ENCODE measurements at regions not wholly inside any gene's neighbourhood (a gene's known extent, or its start where the extent isn't known, plus 50 kb on each side); places are given as distances from the start of the nearest gene placed in this dataset.

GRCh38 chr2:138867341-138867740 is 87.2 kb upstream of the NXPH2 start:
- no peak for FAIRE-seq

GRCh38 chr2:138866797-138867196 is 86.6 kb upstream of the NXPH2 start:
- Histone ChIP-seq H3K9me3 (ENCODE audit: control insufficient read depth, low read depth, low read length) (no peaks in the 10 kb centered on the region), H3K27ac (ENCODE audit: control insufficient read depth, insufficient read depth, low read length) (no peak overlapping the region), H3K36me3 (ENCODE audit: control insufficient read depth in 2 of 2, extremely low read depth in 1 of 2, insufficient read depth in 2 of 2, low read length in 2 of 2) (no peaks in the 10 kb centered on the region), H2AFZ (ENCODE audit: control insufficient read depth, low read length) (no peak overlapping the region), H3K9ac (ENCODE audit: control insufficient read depth, extremely low read depth, insufficient read depth, low read length) (no peak overlapping the region), H3K79me2 (ENCODE audit: control insufficient read depth, insufficient read depth, low read length) (no peaks in the 10 kb centered on the region), H3K27me3 (ENCODE audit: control insufficient read depth, extremely low read depth, insufficient read depth, low read length) (no peaks in the 10 kb centered on the region), H3K9me1 (ENCODE audit: control insufficient read depth, extremely low read depth, insufficient read depth, low read length) (no peaks in the 10 kb centered on the region), H4K20me1 (ENCODE audit: control insufficient read depth, extremely low read depth, insufficient read depth, low read length) (no peaks in the 10 kb centered on the region), H3K4me1 (ENCODE audit: control insufficient read depth, extremely low read depth, insufficient read depth, low read length) (no peaks in the 10 kb centered on the region), H3K4me2 (ENCODE audit: control insufficient read depth, extremely low read depth, insufficient read depth, low read depth, low read length) (no peak overlapping the region), H3K4me3 (ENCODE audit: control insufficient read depth in 2 of 3, extremely low read depth in 1 of 3, insufficient read depth in 2 of 3, low read depth in 1 of 3, low read length in 3 of 3) (no peak overlapping the region)
- TF ChIP-seq, protein P1, sequence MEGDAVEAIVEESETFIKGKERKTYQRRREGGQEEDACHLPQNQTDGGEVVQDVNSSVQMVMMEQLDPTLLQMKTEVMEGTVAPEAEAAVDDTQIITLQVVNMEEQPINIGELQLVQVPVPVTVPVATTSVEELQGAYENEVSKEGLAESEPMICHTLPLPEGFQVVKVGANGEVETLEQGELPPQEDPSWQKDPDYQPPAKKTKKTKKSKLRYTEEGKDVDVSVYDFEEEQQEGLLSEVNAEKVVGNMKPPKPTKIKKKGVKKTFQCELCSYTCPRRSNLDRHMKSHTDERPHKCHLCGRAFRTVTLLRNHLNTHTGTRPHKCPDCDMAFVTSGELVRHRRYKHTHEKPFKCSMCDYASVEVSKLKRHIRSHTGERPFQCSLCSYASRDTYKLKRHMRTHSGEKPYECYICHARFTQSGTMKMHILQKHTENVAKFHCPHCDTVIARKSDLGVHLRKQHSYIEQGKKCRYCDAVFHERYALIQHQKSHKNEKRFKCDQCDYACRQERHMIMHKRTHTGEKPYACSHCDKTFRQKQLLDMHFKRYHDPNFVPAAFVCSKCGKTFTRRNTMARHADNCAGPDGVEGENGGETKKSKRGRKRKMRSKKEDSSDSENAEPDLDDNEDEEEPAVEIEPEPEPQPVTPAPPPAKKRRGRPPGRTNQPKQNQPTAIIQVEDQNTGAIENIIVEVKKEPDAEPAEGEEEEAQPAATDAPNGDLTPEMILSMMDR (optimal IDR thresholded peaks at IDR 0.05 in 1 of 3, IDR thresholded peaks at IDR 0.05 in 1 of 3, conservative IDR thresholded peaks at IDR 0.05 in 1 of 3; ENCODE audit: extremely low read depth in 1 of 3, insufficient read depth in 2 of 3, low read length in 3 of 3): no peak
- TF ChIP-seq EZH2 (IDR thresholded peaks at IDR 0.05; ENCODE audit: low read length): no peak
- dilution Hi-C loops (cut with MboI; ENCODE audit: extremely low pct_ligation_motif_present, low sequenced_read_pairs): no loop called here
- no peak for DNase-seq (ENCODE audit: low read depth, low spot score)
- FAIRE-seq: no peak

More at GRCh38 chr2:138867341-138867740, 87.2 kb upstream of the NXPH2 start:
- no peaks in the 10 kb centered on the region for H3K36me3 ChIP-seq (ENCODE audit: control insufficient read depth in 2 of 2, extremely low read depth in 1 of 2, insufficient read depth in 2 of 2, low read length in 2 of 2)
- dilution Hi-C loops (cut with MboI; ENCODE audit: extremely low pct_ligation_motif_present, low sequenced_read_pairs): no loop called here
- H4K20me1 ChIP-seq (ENCODE audit: control insufficient read depth, extremely low read depth, insufficient read depth, low read length): no peaks in the 10 kb centered on the region
- H3K4me1 ChIP-seq (ENCODE audit: control insufficient read depth, extremely low read depth, insufficient read depth, low read length): no peaks in the 10 kb centered on the region
- no peaks in the 10 kb centered on the region for H3K9me1 ChIP-seq (ENCODE audit: control insufficient read depth, extremely low read depth, insufficient read depth, low read length)
- no peaks in the 10 kb centered on the region for H3K27me3 ChIP-seq (ENCODE audit: control insufficient read depth, extremely low read depth, insufficient read depth, low read length)
- H3K4me2 ChIP-seq (ENCODE audit: control insufficient read depth, extremely low read depth, insufficient read depth, low read depth, low read length): no peak overlapping the region
- H3K27ac ChIP-seq (ENCODE audit: control insufficient read depth, insufficient read depth, low read length): no peak overlapping the region
- H3K4me3 ChIP-seq (ENCODE audit: control insufficient read depth in 2 of 3, extremely low read depth in 1 of 3, insufficient read depth in 2 of 3, low read depth in 1 of 3, low read length in 3 of 3): no peak overlapping the region
- H3K9ac ChIP-seq (ENCODE audit: control insufficient read depth, extremely low read depth, insufficient read depth, low read length): no peak overlapping the region
- DNase-seq (ENCODE audit: low read depth, low spot score): no peak
- H3K9me3 ChIP-seq (ENCODE audit: control insufficient read depth, low read depth, low read length): no peaks in the 10 kb centered on the region
- H3K79me2 ChIP-seq (ENCODE audit: control insufficient read depth, insufficient read depth, low read length): no peaks in the 10 kb centered on the region
- H2AFZ ChIP-seq (ENCODE audit: control insufficient read depth, low read length): no peak overlapping the region
- no peak for TF ChIP-seq EZH2 (IDR thresholded peaks at IDR 0.05; ENCODE audit: low read length)
- TF ChIP-seq, protein P1 (optimal IDR thresholded peaks at IDR 0.05 in 1 of 3, IDR thresholded peaks at IDR 0.05 in 1 of 3, conservative IDR thresholded peaks at IDR 0.05 in 1 of 3; ENCODE audit: extremely low read depth in 1 of 3, insufficient read depth in 2 of 3, low read length in 3 of 3): no peak
